Brain pericyte (primary cell): ENCODE measurements at regions not wholly inside any gene's neighbourhood (a gene's known extent, or its start where the extent isn't known, plus 50 kb on each side); places are given as distances from the start of the nearest gene placed in this dataset.
"Not testable (repeated sequence)": the region's sequence is repeated elsewhere in the genome, so short reads cannot be mapped to it uniquely, and the experiment has no call there.

Experiments
- DNase-seq: peaks from one replicate; pipeline ENCODE4 v3.0.0-alpha.2; 2012; ENCODE audit warnings: low read depth, low spot score

DNA sequence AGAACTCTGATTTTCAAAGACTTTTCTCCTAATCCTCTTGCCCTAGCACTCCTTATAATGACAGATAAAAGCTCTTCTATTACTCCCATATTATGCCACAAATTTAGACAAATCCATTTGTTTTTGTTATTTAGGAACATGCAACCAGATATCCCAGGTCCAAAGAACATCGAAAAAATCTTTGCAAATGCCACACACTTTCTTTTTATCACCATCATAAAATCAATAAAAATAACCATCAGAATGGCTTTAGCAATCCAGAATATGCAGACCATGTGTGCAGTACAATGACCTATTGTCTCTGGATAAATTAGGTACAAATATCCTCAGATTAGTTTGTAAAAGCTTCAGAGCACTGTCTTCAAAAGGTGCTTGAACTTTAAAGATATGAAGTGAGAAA lies 376.2 kb upstream of the TCF4 start:
- DNase-seq: no peak

DNA sequence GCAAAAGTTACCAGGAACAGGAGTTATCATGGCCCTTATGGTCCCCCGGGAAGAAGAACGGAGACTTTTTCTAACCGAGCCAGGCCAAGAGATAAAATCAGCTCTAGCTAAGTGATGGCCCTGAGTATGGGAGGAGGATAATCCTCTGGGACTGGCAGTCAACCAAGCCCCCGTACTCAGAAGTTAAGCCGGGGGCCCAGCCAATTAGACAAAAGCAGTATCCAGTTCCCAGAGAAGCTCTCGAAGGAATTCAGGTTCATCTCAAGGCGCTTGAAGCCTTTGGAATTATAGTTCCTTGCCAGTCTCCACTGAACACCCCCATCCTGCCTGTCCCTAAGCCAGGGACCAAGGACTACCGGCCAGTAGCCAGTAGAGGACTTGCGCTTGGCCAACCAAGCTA lies 365.3 kb upstream of the TCF4 start:
- no peak for DNase-seq

DNA sequence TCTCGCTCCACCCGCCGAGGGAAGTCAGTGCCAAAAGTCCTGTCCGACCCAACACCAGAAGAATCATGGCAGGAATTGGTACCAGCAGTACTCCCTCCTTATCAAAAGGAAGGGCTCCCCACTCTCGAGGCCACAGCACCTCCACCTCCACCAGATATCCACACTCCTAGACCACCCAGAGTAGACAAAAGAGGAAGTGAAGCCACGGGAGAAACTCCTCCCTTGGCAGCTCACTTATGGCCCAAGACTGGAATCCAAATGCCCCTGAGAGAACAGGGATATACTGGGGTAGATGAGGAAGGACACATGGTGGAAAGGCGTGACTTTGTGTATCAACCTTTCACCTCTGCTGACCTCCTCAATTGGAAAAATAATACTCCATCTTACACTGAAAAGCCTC lies 363.7 kb upstream of the TCF4 start:
- DNase-seq: not testable (repeated sequence)

DNA sequence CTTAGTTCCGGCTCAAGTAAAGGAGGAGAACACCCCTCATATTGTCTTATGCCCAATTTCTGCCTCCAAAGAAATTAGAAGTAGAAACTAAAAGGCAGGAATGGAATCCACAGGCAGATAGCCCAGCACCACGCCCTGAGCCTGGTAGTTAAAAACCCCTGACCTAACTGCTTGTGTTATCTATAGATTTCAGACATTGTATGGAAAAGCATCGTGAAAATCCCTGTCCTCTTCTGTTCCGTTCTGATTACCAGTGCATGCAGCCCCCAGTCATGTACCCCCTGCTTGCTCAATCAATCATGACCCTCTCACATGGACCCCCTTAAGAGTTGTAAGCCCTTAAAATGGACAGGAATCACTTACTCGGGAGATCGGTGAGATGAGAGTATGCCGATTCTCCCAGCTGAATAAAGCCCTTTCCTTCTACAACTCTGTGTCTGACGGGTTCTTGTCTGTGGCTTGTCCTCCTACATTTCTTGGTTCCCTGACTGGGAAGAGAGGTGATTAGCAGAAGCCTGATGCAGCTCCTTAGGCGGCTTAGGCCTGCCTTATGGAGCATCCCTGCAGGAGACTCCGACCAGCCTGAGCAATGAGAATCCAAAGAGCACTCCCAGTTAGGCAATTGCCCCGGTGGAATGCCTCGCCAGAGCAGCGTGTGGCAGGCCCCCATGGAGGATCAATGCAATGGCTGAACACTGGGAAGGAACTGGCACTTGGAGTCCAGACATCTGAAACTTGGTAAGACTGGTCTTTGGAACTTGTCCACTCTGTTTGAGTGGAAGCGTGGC lies 362.6 kb upstream of the TCF4 start:
- DNase-seq: no peak

DNA sequence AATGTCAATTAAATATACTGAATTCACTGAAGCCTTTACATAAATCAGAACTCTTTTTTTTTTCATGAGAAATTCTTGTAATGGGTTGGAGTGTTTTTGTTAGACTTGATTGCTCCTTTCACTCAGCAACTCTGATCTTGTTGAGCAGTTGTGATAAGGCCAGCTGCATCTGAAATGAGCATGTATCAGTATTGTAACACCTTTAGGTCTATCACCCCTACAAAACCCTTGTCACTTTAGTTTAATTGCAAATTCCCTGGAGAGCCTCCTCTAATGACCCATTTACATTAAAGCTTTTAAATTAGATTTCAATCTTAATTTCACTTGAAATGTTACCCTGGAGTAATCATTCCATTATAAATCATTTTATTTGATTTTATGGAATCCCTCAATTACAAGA lies 346.8 kb upstream of the TCF4 start:
- DNase-seq: no peak

DNA sequence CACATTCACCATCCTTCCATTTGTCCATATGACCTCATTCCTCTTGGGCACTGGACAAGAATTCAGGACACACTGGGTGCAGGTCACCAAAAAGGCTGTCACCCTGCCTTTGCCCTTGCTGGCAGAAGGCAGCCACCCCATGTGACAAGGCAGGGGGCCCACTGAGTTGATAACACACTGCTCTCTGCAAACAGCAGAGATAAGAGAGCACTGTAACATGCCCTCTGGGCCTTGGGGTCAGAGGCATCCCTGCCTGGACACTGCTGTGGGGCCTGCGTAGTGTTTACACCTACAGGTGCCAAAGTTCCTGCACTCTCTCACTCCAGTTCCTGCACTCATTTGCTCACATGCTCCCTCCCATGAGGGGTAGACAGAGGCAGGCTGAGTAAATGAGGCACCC lies 344.7 kb upstream of the TCF4 start:
- DNase-seq: no peak

DNA sequence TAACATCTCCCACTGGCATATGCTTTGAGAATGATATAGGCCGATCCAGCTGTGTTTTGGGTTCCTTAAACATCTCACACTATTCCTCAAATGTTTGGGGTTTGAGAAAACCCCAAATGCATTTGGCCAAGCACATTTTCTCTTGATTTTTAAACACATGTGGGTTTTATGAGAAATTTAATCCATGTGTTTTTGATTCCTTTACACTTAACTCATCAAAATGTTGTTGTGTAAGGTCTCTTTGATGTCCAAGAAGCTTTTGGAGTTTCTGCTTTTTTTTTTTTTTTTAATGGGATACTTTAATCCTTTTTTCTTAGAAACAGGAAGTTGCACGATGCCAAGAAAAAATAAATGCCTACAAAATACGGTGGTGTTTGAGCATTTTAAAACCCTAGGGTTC lies 339.8 kb upstream of the TCF4 start:
- no peak for DNase-seq

DNA sequence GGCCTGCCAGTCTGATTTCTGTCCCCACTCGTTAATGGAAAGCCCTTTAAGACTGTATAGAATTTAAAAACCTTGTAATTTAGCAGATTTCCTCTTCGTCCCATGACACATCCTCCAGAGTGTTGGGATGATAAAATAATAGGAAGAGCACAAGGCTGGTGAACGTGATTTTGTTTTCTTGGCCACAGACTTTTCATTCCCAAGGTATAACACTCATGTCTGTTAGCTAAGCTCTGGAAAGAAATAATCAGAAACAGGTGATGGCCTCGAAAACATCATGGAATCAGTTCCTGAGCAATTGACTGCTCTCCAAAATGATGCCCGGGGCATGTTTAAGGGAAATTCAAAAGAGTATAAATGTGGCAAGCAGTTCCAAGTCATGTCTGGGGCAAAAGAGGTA lies 337.8 kb upstream of the TCF4 start:
- DNase-seq: no peak

DNA sequence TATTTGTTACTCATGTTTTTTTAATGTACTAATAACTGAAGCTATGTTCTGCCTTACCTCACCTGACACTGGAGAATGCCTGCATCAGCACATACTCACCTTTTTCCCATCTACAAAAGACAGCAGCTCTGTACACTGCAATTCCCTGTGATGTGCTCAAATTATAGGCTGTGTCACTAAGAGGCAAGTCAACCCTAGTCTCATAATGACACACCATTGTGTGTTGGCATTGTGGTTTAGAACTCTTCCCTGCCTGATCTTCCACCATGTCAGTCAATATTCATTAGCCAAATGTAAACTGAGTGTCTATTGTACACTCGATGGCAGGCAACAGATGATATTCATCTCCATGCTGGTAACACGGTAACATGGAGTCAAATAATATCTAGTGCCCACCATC lies 332.1 kb upstream of the TCF4 start:
- no peak for DNase-seq

DNA sequence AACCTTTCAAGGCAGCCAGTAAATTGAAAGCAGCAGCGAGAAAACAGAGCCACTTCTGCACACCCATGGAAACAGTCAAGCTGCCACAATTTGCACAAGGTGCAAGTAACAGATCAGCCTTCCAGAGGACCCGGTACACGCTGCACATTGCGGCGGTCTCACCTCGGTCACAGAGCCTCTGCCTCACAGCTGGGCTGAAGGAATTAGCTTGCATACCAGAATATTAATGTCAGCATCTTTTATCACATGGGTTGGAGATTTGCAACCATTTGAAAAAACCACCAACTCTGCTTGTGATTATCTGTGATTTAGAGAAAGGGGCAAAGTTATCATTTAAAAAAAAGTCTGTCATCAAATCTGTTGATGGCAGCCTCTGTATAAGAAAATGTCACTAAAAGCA lies 330.5 kb upstream of the TCF4 start:
- no peak for DNase-seq

DNA sequence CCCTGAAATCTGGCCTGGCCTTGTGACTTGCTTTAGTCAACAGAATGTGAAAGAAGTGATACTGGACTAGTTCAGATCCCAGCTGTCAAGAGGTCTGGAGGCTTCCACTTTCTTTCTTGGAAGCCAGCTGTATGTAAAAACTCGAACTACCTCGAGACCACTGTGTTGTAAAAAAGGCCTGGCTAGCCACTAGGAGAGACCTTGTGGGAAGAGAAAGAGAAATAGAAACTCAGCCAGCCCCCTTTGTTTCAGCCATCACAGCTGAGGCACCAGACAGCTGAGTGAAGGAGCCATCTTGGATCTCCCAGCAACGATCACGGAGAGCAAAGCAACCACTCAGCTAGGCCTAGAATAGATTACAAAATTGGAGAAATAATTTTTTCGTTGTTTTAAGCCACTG lies 324.9 kb upstream of the TCF4 start:
- DNase-seq: no peak

DNA sequence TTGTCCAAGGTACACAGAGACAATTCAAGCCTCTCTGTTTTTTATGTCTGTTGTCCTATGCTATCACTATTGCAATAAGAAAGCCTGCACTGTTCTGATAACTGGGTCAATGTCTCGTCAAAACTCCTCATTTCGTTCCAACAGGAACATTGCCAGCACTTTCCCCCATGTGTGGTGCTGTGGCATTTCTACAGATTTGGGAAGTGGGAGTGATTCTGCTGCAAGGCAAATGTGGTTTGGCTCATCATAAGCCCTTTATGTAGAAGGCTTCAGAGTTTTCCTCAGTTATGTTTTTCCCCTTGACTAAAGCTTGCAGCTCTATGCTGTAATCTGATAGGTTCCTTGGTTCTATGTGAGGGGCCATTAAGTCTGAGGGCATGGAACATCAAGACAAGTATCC lies 324.1 kb upstream of the TCF4 start:
- DNase-seq: no peak

DNA sequence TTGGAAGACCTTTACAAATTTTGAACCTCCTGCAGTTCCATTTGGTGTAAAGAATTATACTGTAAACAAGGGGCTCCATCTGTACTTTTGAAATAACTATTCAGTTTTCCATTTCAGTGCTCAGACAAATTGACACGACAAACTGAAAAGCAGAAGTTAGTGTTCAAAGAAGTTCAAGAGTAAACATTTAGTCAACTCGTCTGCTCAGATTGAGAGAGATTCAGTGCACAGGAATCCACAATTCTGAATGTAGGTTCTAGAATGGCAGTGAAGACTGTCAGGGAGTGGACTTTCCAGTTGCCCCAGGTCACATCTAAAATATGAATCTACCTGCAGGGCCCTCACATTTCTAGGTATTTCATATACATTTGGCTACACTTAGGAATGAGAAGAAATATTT lies 322.3 kb upstream of the TCF4 start:
- no peak for DNase-seq

DNA sequence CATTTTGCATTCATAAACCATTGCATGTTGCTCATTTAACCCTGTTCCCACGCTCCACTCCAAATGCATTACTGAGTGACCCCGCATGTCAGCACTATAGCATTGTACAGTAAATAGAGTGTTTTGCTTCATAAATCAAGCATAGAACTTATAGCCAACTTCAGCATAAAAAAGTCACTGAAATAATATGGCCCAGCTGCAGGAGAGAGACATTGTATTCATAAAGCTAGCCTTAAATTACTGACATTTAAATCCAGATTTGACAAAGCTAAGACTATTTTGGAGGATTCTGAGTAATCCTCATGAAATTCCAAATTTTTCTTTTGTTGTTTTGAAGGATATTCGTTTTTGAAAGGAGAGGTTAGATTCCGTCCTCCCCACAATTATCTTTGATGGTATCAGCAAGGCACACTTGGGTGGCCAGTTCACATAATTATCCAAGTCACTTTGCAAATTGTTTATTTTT lies 320.9 kb upstream of the TCF4 start:
- no peak for DNase-seq

DNA sequence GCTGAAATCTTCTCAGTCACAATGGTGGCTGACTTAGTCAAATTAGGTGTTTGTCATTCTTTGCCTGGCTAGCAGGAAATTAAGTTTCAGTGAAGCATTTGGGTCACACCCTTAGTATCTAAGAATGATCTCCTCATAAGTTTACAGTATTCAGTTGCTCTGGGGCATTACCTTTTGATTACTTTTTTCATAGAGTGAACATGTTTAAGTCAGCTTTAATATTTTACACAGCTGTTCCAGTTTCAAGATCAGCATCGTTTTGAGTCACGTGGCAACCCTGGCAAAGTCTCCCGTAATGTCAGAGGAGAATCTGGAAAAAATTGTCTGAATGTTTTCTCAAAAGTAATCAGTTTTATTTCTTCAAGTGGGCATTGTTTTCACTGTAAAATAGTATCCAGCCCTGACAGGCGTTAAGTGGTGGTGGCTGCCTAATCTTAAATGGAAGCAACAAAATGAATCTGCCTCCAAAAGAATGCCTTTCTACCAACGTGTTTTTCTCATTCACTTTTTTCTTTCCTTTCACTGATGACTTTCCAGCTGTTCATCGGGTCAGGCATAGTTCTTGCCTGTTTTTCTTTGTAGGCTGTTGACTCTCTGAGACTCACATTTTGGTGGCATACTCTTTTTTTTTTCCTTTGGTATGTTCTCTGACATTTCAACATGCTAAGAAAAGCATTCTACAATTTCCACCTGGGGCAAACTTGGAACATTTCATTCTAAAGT lies 319.6 kb upstream of the TCF4 start:
- DNase-seq: no peak

DNA sequence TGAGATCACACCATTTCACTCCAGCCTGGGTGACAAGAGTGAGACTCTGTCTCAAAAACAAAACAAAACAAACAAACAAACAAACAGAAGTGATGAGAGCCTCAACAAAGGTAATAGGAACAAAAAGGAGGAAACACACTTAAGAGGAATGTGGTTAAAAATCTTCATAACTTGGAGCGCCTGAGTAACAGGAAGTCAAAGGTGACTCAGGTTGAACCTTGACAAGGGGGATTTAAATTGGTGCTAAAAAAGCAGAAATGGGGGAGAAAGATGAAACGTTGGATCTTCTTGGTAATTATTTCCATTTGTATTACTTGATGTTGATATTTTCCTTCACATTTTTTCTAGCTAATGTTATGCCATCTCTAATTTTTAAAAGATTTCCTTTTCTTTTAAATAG lies 318.5 kb upstream of the TCF4 start:
- DNase-seq: no peak

DNA sequence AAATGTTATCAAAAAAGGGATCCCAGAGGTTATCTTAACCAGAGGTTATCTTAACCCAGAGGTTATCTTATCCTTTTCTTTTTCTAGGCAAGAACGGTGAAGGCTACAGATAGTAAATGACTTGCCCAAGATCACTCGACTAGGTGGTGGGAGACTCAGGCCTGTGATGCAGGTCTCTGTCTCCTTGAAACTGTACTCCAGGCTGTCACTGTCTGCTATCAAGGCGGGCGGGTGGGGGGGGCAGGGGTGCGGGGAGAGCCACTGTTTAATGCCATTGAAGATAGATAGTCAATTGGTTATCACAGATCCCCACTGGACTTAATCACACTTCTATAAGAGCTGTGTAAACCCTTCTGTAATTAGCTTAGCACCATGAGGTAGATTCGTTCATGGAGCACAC lies 315.9 kb upstream of the TCF4 start:
- DNase-seq: no peak

DNA sequence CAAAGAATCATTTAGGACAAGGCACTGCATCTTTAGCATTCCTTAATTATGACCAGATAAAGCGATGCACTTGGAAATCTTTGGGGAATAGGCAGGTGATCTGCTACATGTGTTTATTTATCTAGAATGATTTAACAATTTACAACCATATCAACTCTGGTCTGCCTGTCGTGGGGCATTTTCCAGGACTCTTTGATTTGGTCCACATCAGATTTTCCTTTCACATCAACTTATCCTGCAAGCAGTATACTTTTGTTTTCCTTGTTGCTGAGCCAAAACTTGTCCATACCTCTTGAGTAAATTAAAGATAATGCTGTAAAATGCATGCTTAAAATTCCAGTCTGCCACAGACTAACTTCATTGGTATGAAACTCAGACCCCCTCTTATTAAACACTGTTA lies 312.4 kb upstream of the TCF4 start:
- no peak for DNase-seq

DNA sequence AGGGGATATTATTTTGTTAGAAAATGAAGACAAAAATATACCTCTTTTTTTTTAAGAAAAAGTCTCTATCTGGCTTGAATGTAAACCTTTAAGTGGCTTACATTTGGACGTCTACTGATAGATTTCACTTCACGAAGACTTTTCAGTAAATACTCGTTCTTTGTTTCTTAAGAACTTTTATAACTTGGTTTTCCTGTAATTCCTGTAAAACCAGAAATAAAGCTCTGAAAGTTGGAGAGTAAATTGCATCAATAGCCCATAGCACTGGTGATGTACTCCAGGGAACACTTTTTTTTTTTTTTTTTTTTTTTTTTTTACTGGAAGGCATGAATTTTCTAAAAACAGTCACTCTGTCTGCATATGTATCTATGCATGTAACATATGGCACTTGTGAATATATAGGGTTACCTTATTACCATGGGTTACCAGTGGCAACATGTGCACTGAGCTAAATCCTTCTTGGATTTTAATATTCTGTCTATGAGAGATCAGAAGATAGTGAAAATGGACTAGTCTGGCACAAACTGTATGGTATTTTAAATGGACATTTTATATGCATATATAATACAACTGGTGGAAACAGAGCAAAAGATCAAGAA lies 309.2 kb upstream of the TCF4 start:
- DNase-seq: no peak

DNA sequence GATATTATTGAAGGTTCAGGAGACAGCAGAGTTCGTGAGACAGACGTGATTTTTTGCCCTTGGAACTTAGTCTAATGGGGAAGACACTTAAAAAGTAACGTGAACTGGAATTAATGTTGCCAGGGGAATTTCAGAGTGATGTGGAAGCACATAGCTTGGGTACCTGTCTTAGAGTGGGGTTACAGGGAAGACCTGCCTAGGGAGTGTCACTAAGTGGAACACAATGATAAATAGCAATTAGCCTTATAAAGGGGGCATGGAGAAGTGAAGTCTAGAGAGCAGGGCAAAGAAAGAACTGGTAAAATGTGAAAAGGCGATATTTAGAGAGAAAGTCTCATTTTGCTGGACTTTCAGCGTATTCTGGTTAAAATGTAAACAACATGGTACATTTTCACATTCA lies 306.0 kb upstream of the TCF4 start:
- DNase-seq: no peak

DNA sequence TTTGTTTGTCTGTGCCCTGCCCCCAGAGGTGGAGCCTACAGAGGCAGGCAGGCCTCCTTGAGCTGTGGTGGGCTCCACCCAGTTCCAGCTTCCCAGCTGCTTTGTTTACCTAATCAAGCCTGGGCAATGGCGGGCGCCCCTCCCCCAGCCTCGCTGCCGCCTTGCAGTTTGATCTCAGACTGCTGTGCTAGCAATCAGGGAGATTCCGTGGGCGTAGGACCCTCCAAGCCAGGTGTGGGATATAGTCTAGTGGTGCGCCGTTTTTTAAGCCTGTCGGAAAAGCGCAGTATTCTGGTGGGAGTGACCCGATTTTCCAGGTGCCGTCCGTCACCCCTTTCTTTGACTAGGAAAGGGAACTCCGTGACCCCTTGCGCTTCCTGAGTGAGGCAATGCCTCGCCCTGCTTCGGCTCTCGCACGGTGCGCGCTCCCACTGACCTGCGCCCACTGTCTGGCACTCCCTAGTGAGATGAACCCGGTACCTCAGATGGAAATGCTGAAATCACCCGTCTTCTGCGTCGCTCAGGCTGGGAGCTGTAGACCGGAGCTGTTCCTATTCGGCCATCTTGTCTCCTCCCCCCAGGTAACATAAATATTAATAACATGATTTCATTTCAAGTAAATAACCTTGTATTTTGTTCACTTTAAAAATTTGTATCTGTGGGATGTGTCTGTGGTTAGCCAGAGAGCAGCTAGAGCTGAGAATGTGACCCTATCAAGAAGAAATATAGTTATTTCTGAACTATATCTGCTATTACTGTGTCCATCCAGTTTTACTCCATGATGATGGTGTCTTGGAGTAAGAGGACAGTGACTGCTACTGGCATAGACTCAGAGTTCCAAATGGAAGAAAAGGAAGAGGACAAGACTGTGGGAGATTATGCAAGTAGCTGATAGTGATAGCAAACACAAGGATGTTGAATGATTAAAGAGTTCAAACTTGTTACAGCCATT lies 305.1 kb upstream of the TCF4 start:
- not testable (repeated sequence) for DNase-seq

DNA sequence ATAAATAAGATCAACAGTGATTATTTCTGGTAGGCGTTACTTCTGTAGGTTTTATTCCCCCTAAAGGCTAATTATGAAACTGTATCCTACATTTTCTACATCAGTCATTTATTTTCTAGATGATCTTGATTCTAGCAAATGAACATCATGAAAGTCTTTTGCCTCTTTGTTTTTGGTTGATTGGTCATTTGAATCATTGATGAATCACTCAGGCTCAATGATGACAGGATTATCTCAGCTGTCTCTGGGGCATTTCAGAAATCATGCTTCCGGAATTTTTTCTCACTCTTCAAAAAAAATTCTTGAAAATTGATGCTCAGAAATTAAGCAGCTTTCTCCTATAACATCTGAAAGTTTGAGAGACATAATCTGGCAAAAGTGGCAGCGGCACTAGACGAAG lies 298.9 kb upstream of the TCF4 start:
- no peak for DNase-seq
